H9 (cell line): ENCODE measurements at regions not wholly inside any gene's neighbourhood (a gene's known extent, or its start where the extent isn't known, plus 50 kb on each side); places are given as distances from the start of the nearest gene placed in this dataset.

Experiments used
- DNase-seq: peaks from one replicate; pipeline ENCODE4 v3.0.0-alpha.2; 2017
- H2AFZ ChIP-seq: one replicate; pipeline ENCODE4 v1.6.1; 2013; ENCODE audit warnings: mild to moderate bottlenecking, low read length, control low read depth, moderate library complexity
- H2AK5ac ChIP-seq: 2 replicates; pipeline ENCODE4 v1.6.1; 2013; ENCODE audit warnings: low read length, control low read depth, mixed read lengths; ENCODE audit not compliant: insufficient read length
- H2BK120ac ChIP-seq: one replicate; pipeline ENCODE4 v1.6.1; 2013; ENCODE audit warnings: low read depth, mild to moderate bottlenecking, low read length, control low read depth, inconsistent platforms; ENCODE audit not compliant: poor library complexity, severe bottlenecking
- H2BK12ac ChIP-seq: 2 replicates; pipeline ENCODE4 v1.6.1; 2013; ENCODE audit warnings: low read length, control low read depth, mixed read lengths, low read depth; ENCODE audit not compliant: insufficient read length
- H2BK15ac ChIP-seq: 2 replicates; pipeline ENCODE4 v1.6.1; 2013; ENCODE audit warnings: low read depth, low read length, control low read depth
- H2BK20ac ChIP-seq: one replicate; pipeline ENCODE4 v1.6.1; 2013; ENCODE audit warnings: low read depth, mild to moderate bottlenecking, low read length, control low read depth, inconsistent platforms; ENCODE audit not compliant: poor library complexity, severe bottlenecking
- H2BK5ac ChIP-seq: 2 replicates; pipeline ENCODE4 v1.6.1; 2013; ENCODE audit warnings: low read length, control low read depth, mixed read lengths; ENCODE audit not compliant: insufficient read length
- H3K14ac ChIP-seq: 2 replicates; pipeline ENCODE4 v1.6.1; 2013; ENCODE audit warnings: low read length, control low read depth; ENCODE audit not compliant: insufficient read depth
- H3K18ac ChIP-seq: 2 replicates; pipeline ENCODE4 v1.6.1; 2013; ENCODE audit warnings: low read depth, mild to moderate bottlenecking, mixed read lengths, low read length, control low read depth; ENCODE audit not compliant: insufficient read length
- H3K23ac ChIP-seq: 2 replicates; pipeline ENCODE4 v1.6.1; 2013; ENCODE audit warnings: low read length, control low read depth, mixed read lengths, low read depth; ENCODE audit not compliant: insufficient read length
- H3K23me2 ChIP-seq: 2 replicates; pipeline ENCODE4 v1.6.1; 2013; ENCODE audit warnings: low read depth, mild to moderate bottlenecking, mixed read lengths, low read length, control low read depth; ENCODE audit not compliant: insufficient read length, poor library complexity, severe bottlenecking
- H3K27ac ChIP-seq: 2 replicates; pipeline ENCODE4 v1.5.1; 2013; ENCODE audit warnings: low read length, control low read depth, mixed read lengths, low read depth; ENCODE audit not compliant: insufficient read length
- H3K27me3 ChIP-seq: 2 replicates; pipeline ENCODE4 v1.6.1; 2013; ENCODE audit warnings: low read length, control low read depth, inconsistent platforms; ENCODE audit not compliant: insufficient read depth
- H3K4ac ChIP-seq: 2 replicates; pipeline ENCODE4 v1.6.1; 2013; ENCODE audit warnings: low read depth, mild to moderate bottlenecking, control low read depth, inconsistent platforms, low read length, moderate library complexity
- H3K4me1 ChIP-seq: 2 replicates; pipeline ENCODE4 v1.6.1; 2013; ENCODE audit warnings: low read length, control low read depth, inconsistent platforms; ENCODE audit not compliant: insufficient read depth
- H3K4me2 ChIP-seq: 2 replicates; pipeline ENCODE4 v1.6.1; 2013; ENCODE audit warnings: low read length, control low read depth, mixed read lengths; ENCODE audit not compliant: insufficient read length, insufficient read depth
- H3K56ac ChIP-seq: 2 replicates; pipeline ENCODE4 v1.6.1; 2013; ENCODE audit warnings: low read depth, mild to moderate bottlenecking, mixed read lengths, low read length, control low read depth; ENCODE audit not compliant: insufficient read length
- H3K79me1 ChIP-seq: 2 replicates; pipeline ENCODE4 v1.6.1; 2013; ENCODE audit warnings: low read depth, mild to moderate bottlenecking, moderate library complexity, low read length, control low read depth, inconsistent platforms; ENCODE audit not compliant: insufficient read depth, poor library complexity, severe bottlenecking
- H3K79me2 ChIP-seq: 2 replicates; pipeline ENCODE4 v1.6.1; 2013; ENCODE audit warnings: low read length, control low read depth, inconsistent platforms; ENCODE audit not compliant: insufficient read depth
- H3K9ac ChIP-seq: 2 replicates; pipeline ENCODE4 v1.6.1; 2013; ENCODE audit warnings: low read length, control low read depth, mixed read lengths; ENCODE audit not compliant: insufficient read length; ENCODE audit errors: extremely low read depth
- H3K9me3 ChIP-seq: one replicate; pipeline ENCODE4 v1.6.1; 2013; ENCODE audit warnings: low read depth, low read length, inconsistent platforms; ENCODE audit not compliant: control insufficient read depth
- H3T11ph ChIP-seq: one replicate; pipeline ENCODE4 v1.6.1; 2013; ENCODE audit warnings: mild to moderate bottlenecking, low read length, control low read depth, inconsistent platforms
- H4K20me1 ChIP-seq: one replicate; pipeline ENCODE4 v1.6.1; 2013; ENCODE audit not compliant: control insufficient read depth, insufficient read length, insufficient read depth
- H4K5ac ChIP-seq: 2 replicates; pipeline ENCODE4 v1.6.1; 2013; ENCODE audit warnings: low read depth, mild to moderate bottlenecking, mixed read lengths, low read length, control low read depth; ENCODE audit not compliant: insufficient read length
- H4K8ac ChIP-seq: replicated peaks from 2 replicates; pipeline ENCODE4 v1.6.1; 2013; ENCODE audit warnings: low read length, control low read depth, mixed read lengths, low read depth; ENCODE audit not compliant: insufficient read length
- H4K91ac ChIP-seq: 2 replicates; pipeline ENCODE4 v1.6.1; 2013; ENCODE audit warnings: low read depth, mild to moderate bottlenecking, moderate library complexity, mixed read lengths, low read length, control low read depth; ENCODE audit not compliant: insufficient read length
- H3K27ac Mint-ChIP-seq, 3 experiments: 2 replicates in 2 of 3; 3 replicates in 1 of 3; pipeline ENCODE4 v1.8.0; 2020 to 2021; ENCODE audit warnings: mixed read lengths in 3 of 3, mild to moderate bottlenecking in 1 of 3, moderate library complexity in 1 of 3
- H3K27me3 Mint-ChIP-seq: 2 replicates; pipeline ENCODE4 v1.8.0; 2021; ENCODE audit warnings: low read depth, mild to moderate bottlenecking, moderate library complexity, mixed read lengths
- H3K36me3 Mint-ChIP-seq, 3 experiments: 2 replicates in 2 of 3; 3 replicates in 1 of 3; pipeline ENCODE4 v1.8.0; 2020 to 2021; ENCODE audit warnings: low read depth in 3 of 3, mixed read lengths in 3 of 3; ENCODE audit not compliant: insufficient read depth in 1 of 3
- H3K4me1 Mint-ChIP-seq, 2 experiments: 2 replicates each; pipeline ENCODE4 v1.8.0; 2020; ENCODE audit warnings: mixed read lengths in 2 of 2
- H3K4me3 Mint-ChIP-seq, 2 experiments: 2 replicates in 1 of 2; 3 replicates in 1 of 2; pipeline ENCODE4 v1.8.0; 2020 to 2021; ENCODE audit warnings: mild to moderate bottlenecking in 2 of 2, mixed read lengths in 2 of 2, moderate library complexity in 1 of 2
- H3K9me3 Mint-ChIP-seq, 2 experiments: 2 replicates in 1 of 2; 3 replicates in 1 of 2; pipeline ENCODE4 v1.8.0; 2020; ENCODE audit warnings: mild to moderate bottlenecking in 2 of 2, mixed read lengths in 2 of 2, moderate library complexity in 1 of 2
- WGBS: extraction: QIAGEN DNeasy Blood & Tissue Kit; methylation state at CpG from one replicate; pipeline ENCODE4 v1.1.7; 2013; ENCODE audit warnings: missing lambda C conversion rate, low lambda C conversion rate, mixed read lengths; ENCODE audit not compliant: insufficient read length; ENCODE audit errors: extremely low coverage; 5-methylcytosine and 5-hydroxymethylcytosine counted together
- TF ChIP-seq, protein P1 (sequence below): fragments of 200-600 bp; sonication (generic); conservative IDR thresholded peaks from 3 replicates; pipeline ENCODE4 v1.8.0; 2021; ENCODE audit warnings: antibody characterized with exemption, mild to moderate bottlenecking

- no CpG with 5 or more reads among the region's 3 CpGs for WGBS
- no peak overlapping the region for H3T11ph ChIP-seq
- H4K20me1 ChIP-seq: no peaks in the 10 kb centered on the region
- DNase-seq: no peak
- no peak overlapping the region for H3K27ac Mint-ChIP-seq
- TF ChIP-seq, protein P1, sequence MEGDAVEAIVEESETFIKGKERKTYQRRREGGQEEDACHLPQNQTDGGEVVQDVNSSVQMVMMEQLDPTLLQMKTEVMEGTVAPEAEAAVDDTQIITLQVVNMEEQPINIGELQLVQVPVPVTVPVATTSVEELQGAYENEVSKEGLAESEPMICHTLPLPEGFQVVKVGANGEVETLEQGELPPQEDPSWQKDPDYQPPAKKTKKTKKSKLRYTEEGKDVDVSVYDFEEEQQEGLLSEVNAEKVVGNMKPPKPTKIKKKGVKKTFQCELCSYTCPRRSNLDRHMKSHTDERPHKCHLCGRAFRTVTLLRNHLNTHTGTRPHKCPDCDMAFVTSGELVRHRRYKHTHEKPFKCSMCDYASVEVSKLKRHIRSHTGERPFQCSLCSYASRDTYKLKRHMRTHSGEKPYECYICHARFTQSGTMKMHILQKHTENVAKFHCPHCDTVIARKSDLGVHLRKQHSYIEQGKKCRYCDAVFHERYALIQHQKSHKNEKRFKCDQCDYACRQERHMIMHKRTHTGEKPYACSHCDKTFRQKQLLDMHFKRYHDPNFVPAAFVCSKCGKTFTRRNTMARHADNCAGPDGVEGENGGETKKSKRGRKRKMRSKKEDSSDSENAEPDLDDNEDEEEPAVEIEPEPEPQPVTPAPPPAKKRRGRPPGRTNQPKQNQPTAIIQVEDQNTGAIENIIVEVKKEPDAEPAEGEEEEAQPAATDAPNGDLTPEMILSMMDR: no peak
- H4K91ac ChIP-seq: no peak overlapping the region
- no peaks in the 10 kb centered on the region for H3K79me1 ChIP-seq
- H3K9me3 ChIP-seq: no peaks in the 10 kb centered on the region
- H3K14ac ChIP-seq: no peak overlapping the region
- no peak overlapping the region for H3K4me3 Mint-ChIP-seq
- no peak overlapping the region for H4K5ac ChIP-seq
- H3K9ac ChIP-seq: no peak overlapping the region
- no peaks in the 10 kb centered on the region for H3K79me2 ChIP-seq
- H3K4me1 ChIP-seq: no peaks in the 10 kb centered on the region
- H3K18ac ChIP-seq: no peak overlapping the region
- H3K36me3 Mint-ChIP-seq: no peaks in the 10 kb centered on the region
- H3K4ac ChIP-seq: no peak overlapping the region
- no peak overlapping the region for H3K56ac ChIP-seq
- H3K27me3 Mint-ChIP-seq: no peaks in the 10 kb centered on the region
- no peaks in the 10 kb centered on the region for H3K9me3 Mint-ChIP-seq
- H3K27ac ChIP-seq: no peak overlapping the region
- H3K4me1 Mint-ChIP-seq: no peaks in the 10 kb centered on the region
- no peak overlapping the region for H3K23ac ChIP-seq
- H2BK12ac ChIP-seq: no peak overlapping the region
- no peak overlapping the region for H3K4me2 ChIP-seq
- no peak overlapping the region for H2BK120ac ChIP-seq
- no peak overlapping the region for H2AK5ac ChIP-seq
- H4K8ac ChIP-seq: no peak overlapping the region
- no peak overlapping the region for H2BK20ac ChIP-seq
- no peak overlapping the region for H2BK5ac ChIP-seq
- no peaks in the 10 kb centered on the region for H3K27me3 ChIP-seq
- H2AFZ ChIP-seq: no peak overlapping the region
- no peak overlapping the region for H2BK15ac ChIP-seq
- no peaks in the 10 kb centered on the region for H3K23me2 ChIP-seq
These were observed 821.9 kb downstream of the TDRD15 start for GRCh38 chr2:21945658-21946057.
